ENCODE measurements at regions not wholly inside any gene's neighbourhood (a gene's known extent, or its start where the extent isn't known, plus 50 kb on each side); places are given as distances from the start of the nearest gene placed in this dataset.
"Not testable (repeated sequence)": the region's sequence is repeated elsewhere in the genome, so short reads cannot be mapped to it uniquely, and the experiment has no call there.

- ATAC-seq (ENCODE audit: low FRiP score): peak; percentile 46
- peak in 1 of 3 donors; percentile 51 for TF ChIP-seq CTCF (IDR thresholded peaks at IDR 0.05)
- DNase-seq (ENCODE audit: low spot score): no peak
Measured at GRCh38 chr5:148740966-148741742, 85.3 kb upstream of the ADRB2 start.

DNA sequence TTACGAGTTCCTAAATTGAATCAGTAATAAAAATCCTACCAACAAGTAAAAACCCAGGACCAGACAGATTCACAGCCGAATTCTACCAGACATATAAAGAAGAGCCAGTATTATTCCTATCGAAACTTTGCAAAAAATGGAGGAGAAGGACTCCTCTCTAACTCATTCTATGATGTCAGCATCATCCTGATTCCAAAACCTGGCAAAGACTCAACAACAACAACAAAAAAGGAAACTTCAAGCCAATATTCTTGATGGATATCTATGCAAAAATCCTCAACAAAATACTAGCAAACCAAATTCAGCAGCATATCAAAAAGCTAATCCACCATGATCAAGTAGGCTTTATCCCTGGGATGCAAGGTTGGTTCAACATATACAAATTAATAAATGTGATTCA is 84.6 kb upstream of the ADRB2 start:
- not testable (repeated sequence) for DNase-seq (ENCODE audit: low spot score); ATAC-seq (ENCODE audit: low FRiP score)

DNA sequence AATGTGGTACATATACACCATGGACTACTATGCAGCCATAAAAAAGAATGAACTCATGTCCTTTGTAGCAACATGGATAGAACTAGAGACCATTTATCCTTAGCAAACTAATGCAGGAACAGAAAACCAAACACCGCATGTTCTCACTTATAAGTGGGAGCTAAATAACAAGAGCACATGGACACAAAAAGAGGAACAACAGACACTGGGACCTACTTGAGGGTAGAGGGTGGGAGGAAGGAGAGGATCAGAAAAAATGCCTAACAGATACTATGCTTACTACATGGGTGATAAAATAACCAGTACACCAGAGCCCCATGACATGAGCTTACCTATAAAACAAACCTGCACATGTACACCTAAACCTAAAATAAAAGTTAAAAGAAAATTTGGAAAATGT is 82.0 kb upstream of the ADRB2 start:
- DNase-seq (ENCODE audit: low spot score); ATAC-seq (ENCODE audit: low FRiP score): not testable (repeated sequence)

- no peak for TF ChIP-seq CTCF (IDR thresholded peaks at IDR 0.05)
- ATAC-seq (ENCODE audit: low FRiP score) (no peak), DNase-seq (ENCODE audit: low spot score) (no peak)
Measured at GRCh38 chr5:148746826-148747535, 79.4 kb upstream of the ADRB2 start.

DNA sequence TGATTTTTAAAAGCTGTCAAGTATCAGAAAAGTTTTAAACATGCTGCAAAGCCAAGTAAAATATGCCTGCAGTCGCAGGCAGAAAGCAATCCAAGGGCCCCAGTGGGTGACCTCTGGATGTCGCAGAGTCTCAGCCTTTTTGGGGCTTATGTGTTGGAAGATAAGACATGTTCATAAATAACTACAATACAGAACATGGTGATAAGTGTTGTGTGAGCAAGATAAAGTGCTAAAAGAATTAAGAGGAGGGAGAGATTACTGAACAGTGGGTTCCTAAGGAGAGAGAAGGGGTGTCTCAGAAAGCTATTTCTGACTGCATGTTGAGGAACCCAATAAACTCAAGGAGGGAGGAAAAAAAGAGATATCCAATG is 78.9 kb upstream of the ADRB2 start:
- ATAC-seq (ENCODE audit: low FRiP score) (no peak), DNase-seq (ENCODE audit: low spot score) (no peak)
- no peak for TF ChIP-seq CTCF (IDR thresholded peaks at IDR 0.05)

DNA sequence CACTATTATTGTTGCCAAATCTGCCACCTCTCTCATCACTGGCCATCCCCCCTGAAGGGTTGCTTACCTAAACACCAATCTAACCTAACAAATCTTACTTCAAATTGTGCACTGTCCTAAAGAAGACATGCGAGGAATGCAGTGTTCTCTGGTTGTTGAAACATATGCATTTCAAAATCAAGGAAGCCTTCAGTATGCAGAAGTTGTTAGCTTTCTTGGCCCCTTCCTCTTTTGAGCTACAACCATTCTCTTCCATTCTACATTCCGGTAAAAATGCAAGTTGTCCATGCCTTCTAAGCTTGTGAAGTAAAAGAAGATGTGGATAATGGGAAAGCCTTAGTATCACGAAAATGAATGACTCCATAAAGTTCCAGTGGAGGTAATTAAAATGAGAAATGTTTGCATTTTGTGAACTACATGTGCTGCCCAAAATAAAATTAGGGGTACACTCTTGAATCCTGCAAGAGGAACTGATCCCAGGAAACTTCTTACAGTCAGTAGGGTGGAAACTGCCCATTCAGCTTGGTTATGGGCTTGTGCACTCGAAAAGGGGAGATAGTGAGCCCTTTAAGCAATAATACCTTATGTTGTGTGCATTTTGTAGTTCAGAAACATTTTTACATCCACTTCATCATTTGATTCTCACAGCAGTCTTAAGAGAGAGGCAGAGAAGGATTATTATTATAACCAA is 77.6 kb upstream of the ADRB2 start:
- DNase-seq (ENCODE audit: low spot score) (no peak), ATAC-seq (ENCODE audit: low FRiP score) (no peak)
- TF ChIP-seq CTCF (IDR thresholded peaks at IDR 0.05): no peak

GRCh38 chr5:148750614-148751013 is 75.8 kb upstream of the ADRB2 start:
- no peak for TF ChIP-seq CTCF (IDR thresholded peaks at IDR 0.05)
- ATAC-seq (ENCODE audit: low FRiP score): no peak
- DNase-seq (ENCODE audit: low spot score): no peak

GRCh38 chr5:148751025-148751424 is 75.4 kb upstream of the ADRB2 start:
- no peak for TF ChIP-seq CTCF (IDR thresholded peaks at IDR 0.05)
- no peak for ATAC-seq (ENCODE audit: low FRiP score)
- DNase-seq (ENCODE audit: low spot score): no peak

GRCh38 chr5:148752375-148752774 is 74.0 kb upstream of the ADRB2 start:
- not testable (repeated sequence) for DNase-seq (ENCODE audit: low spot score); ATAC-seq (ENCODE audit: low FRiP score)

Measured in omental fat pad (tissue), 3 donors.